HL-60 (cell line): ENCODE measurements at regions not wholly inside any gene's neighbourhood (a gene's known extent, or its start where the extent isn't known, plus 50 kb on each side); places are given as distances from the start of the nearest gene placed in this dataset.

ENCODE experiments used
- DNase-seq, 2 experiments: peaks; one replicate each; pipeline ENCODE4 v3.0.0-alpha.2; 2010 to 2020; ENCODE audit warnings: low read depth in 1 of 2, low spot score in 1 of 2
- H3K27ac ChIP-seq: fragments of 250-450 bp; sonication (Bioruptor Pico); replicated peaks from 2 replicates; pipeline ENCODE4 v1.5.1; 2020; ENCODE audit warnings: mild to moderate bottlenecking, moderate library complexity
- H3K27me3 ChIP-seq: fragments of 250-450 bp; sonication (Bioruptor Pico); 2 replicates; pipeline ENCODE4 v1.5.1; 2021; ENCODE audit warnings: mild to moderate bottlenecking, moderate library complexity; ENCODE audit not compliant: insufficient read depth, poor library complexity, severe bottlenecking
- H3K4me3 ChIP-seq: replicated peaks from 2 replicates; pipeline ENCODE4 v1.5.1; 2011; ENCODE audit warnings: mild to moderate bottlenecking, control low read depth, low read length; ENCODE audit not compliant: insufficient read depth
- GABPA ChIP-seq: IDR thresholded peaks from 2 replicates; pipeline ENCODE4 v1.6.1; 2012; ENCODE audit warnings: low read depth
- POLR2AphosphoS5 ChIP-seq: IDR thresholded peaks from 2 replicates; pipeline ENCODE4 v1.6.1; 2012; ENCODE audit warnings: low read depth
- SPI1 ChIP-seq: IDR thresholded peaks from 2 replicates; pipeline ENCODE4 v1.6.1; 2012; ENCODE audit warnings: low read depth, mild to moderate bottlenecking, borderline replicate concordance
- TF ChIP-seq, protein P1 (sequence below): IDR thresholded peaks from one replicate; pipeline ENCODE4 v1.5.1; 2011; ENCODE audit warnings: low read length, control low read depth, inconsistent platforms; ENCODE audit not compliant: insufficient read depth
- TF ChIP-seq, protein P2 (sequence below): IDR thresholded peaks from 2 replicates; pipeline ENCODE4 v1.6.1; 2012; ENCODE audit warnings: low read depth; ENCODE audit not compliant: insufficient replicate concordance

DNA sequence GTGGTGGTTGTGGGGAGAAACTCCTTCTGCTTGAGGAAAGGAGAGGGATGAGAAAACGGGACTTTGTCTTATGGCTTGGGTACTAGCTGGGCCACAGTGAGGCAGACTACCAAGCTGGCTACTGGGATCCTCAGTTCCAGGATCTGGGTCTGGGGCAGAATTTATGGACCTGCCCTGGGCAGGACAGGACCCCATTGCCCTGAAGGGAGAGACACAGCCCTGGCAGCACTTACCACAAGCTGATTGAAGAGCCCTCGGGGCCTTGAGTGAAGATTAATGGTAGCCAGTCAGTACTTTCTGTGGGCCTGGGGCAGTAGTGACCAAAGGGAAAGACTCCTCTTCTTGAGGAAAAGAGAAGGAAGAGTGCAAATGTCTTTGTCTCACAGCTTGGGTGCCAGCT lies 799.7 kb downstream of the SI start:
- no peaks in the 10 kb centered on the region for H3K27me3 ChIP-seq
- no peak for DNase-seq
- TF ChIP-seq GABPA (no peak), POLR2AphosphoS5 (no peak), SPI1 (no peak)
- TF ChIP-seq, protein P1, sequence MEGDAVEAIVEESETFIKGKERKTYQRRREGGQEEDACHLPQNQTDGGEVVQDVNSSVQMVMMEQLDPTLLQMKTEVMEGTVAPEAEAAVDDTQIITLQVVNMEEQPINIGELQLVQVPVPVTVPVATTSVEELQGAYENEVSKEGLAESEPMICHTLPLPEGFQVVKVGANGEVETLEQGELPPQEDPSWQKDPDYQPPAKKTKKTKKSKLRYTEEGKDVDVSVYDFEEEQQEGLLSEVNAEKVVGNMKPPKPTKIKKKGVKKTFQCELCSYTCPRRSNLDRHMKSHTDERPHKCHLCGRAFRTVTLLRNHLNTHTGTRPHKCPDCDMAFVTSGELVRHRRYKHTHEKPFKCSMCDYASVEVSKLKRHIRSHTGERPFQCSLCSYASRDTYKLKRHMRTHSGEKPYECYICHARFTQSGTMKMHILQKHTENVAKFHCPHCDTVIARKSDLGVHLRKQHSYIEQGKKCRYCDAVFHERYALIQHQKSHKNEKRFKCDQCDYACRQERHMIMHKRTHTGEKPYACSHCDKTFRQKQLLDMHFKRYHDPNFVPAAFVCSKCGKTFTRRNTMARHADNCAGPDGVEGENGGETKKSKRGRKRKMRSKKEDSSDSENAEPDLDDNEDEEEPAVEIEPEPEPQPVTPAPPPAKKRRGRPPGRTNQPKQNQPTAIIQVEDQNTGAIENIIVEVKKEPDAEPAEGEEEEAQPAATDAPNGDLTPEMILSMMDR, result no peak
- TF ChIP-seq, protein P2, sequence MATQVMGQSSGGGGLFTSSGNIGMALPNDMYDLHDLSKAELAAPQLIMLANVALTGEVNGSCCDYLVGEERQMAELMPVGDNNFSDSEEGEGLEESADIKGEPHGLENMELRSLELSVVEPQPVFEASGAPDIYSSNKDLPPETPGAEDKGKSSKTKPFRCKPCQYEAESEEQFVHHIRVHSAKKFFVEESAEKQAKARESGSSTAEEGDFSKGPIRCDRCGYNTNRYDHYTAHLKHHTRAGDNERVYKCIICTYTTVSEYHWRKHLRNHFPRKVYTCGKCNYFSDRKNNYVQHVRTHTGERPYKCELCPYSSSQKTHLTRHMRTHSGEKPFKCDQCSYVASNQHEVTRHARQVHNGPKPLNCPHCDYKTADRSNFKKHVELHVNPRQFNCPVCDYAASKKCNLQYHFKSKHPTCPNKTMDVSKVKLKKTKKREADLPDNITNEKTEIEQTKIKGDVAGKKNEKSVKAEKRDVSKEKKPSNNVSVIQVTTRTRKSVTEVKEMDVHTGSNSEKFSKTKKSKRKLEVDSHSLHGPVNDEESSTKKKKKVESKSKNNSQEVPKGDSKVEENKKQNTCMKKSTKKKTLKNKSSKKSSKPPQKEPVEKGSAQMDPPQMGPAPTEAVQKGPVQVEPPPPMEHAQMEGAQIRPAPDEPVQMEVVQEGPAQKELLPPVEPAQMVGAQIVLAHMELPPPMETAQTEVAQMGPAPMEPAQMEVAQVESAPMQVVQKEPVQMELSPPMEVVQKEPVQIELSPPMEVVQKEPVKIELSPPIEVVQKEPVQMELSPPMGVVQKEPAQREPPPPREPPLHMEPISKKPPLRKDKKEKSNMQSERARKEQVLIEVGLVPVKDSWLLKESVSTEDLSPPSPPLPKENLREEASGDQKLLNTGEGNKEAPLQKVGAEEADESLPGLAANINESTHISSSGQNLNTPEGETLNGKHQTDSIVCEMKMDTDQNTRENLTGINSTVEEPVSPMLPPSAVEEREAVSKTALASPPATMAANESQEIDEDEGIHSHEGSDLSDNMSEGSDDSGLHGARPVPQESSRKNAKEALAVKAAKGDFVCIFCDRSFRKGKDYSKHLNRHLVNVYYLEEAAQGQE, result no peak
- no peak overlapping the region for H3K27ac ChIP-seq
- H3K4me3 ChIP-seq, result no peak overlapping the region

DNA sequence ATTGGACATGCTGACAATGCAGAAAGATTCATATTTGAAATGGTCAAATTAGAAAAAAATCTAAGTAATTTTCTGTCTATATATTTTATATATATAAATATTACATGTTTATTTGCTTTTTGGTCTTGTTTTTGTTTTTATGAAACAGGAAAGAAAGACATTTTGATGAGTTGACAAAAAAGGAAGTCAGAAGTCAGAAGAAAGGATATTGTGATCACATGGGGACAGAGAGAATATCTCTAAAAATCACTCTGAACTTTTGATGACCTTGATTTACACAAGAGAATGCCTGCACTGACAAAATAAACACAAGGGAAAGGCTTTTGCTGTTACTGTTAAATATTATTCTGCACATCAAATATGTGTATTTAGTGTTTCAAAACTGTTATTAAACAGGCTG lies 811.2 kb downstream of the SI start:
- H3K27me3 ChIP-seq, result no peaks in the 10 kb centered on the region
- no peak for DNase-seq
- TF ChIP-seq GABPA (no peak), SPI1 (no peak), POLR2AphosphoS5 (no peak)
- TF ChIP-seq, protein P2, result no peak
- TF ChIP-seq, protein P1, result no peak
- no peak overlapping the region for H3K27ac ChIP-seq
- no peak overlapping the region for H3K4me3 ChIP-seq

DNA sequence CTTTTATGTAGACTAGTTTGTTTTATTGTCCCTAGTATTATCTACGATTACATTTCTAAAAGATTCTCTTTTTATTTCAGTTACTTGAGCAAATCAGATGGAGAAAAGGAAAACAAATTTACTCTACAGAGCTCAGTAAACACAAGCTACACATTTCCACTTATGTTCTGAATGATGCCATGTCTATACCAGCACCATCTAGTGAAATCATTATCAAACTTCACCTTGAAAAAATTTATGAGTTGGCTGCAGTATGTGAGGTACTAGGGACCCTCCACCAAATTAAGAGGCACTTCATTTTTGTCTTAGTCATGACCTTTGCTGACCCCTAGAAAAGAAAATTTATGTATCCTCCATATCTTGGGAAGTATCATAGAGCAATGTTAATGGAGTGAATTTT lies 827.4 kb downstream of the SI start:
- no peak for DNase-seq
- H3K27ac ChIP-seq, result no peak overlapping the region

More for the DNA sequence above, 827.4 kb downstream of the SI start:
- Histone ChIP-seq H3K4me3 (no peak overlapping the region), H3K27me3 (no peaks in the 10 kb centered on the region)
- TF ChIP-seq GABPA (no peak), SPI1 (no peak), POLR2AphosphoS5 (no peak)
- TF ChIP-seq, protein P1, result no peak
- TF ChIP-seq, protein P2, result no peak
